NB4 (cell line): ENCODE measurements at regions not wholly inside any gene's neighbourhood (a gene's known extent, or its start where the extent isn't known, plus 50 kb on each side); places are given as distances from the start of the nearest gene placed in this dataset.

Experiments
- DNase-seq: peaks from one replicate; pipeline ENCODE4 v3.0.0; 2010; ENCODE audit warnings: low read depth
- H3K4me3 ChIP-seq: one replicate; pipeline ENCODE4 v1.5.1; 2011; ENCODE audit warnings: mild to moderate bottlenecking, low read depth, low read length, moderate library complexity
- CTCF ChIP-seq: IDR thresholded peaks from one replicate; pipeline ENCODE4 v1.5.1; 2012; ENCODE audit warnings: low read depth, low read length
- MAX ChIP-seq: IDR thresholded peaks from 2 replicates; pipeline ENCODE4 v1.6.1; 2011; ENCODE audit warnings: low read depth, low read length
- MYC ChIP-seq: IDR thresholded peaks from 2 replicates; pipeline ENCODE4 v1.6.1; 2011; ENCODE audit warnings: low read depth, low read length
- POLR2A ChIP-seq: IDR thresholded peaks from 2 replicates; pipeline ENCODE4 v1.6.1; 2011; ENCODE audit warnings: mild to moderate bottlenecking; ENCODE audit not compliant: insufficient read length; ENCODE audit errors: extremely low read depth

DNA sequence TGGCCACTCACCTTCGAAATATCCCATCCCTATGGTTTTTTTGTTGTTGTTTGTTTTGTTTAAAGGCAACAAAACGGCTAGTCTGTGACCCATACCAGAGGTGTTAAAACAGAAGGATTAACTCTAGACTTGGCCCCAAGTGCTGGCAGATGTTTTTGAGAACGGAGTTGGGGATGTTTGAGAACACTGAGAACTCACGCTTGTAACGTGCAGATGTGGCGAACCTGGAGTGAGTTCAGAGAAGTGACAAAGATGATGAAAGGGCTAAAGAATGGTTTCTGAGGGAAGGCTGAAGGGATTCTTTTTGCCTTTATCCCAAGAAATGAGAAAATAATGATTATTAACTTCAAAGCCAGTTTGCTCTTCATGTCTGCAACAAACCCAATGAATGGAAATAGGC, 286.5 kb downstream of the ZNF608 start:
- TF ChIP-seq MAX, result no peak
- no peak for TF ChIP-seq CTCF
- no peak for TF ChIP-seq POLR2A
- no peak for TF ChIP-seq MYC
- no peak for DNase-seq

DNA sequence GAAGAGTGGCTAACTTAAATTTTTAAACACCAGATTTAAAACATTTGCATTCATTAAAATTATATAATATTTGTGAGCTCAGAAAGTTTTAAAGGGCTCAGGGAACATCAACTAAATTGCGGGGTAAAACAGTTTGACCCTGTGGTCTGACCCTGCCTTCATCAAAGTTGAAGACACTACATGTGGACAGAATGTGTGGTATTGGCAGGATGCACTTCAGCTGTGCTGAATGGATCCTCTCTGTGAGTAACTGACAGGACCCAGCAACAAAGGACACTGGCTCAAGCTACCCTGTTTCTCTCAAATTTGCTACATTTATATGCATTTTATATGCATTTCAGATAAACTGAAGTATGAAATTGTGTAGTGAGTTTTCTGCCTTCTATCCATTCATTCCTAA, 288.5 kb downstream of the ZNF608 start:
- TF ChIP-seq CTCF, result no peak
- no peak for TF ChIP-seq MAX
- TF ChIP-seq POLR2A, result no peak
- no peak for TF ChIP-seq MYC
- no peak overlapping the region for H3K4me3 ChIP-seq
- no peak for DNase-seq

More for the DNA sequence above, 286.5 kb downstream of the ZNF608 start:
- H3K4me3 ChIP-seq, result no peak overlapping the region

- TF ChIP-seq MAX (no peak), POLR2A (no peak), MYC (no peak), CTCF (no peak)
- H3K4me3 ChIP-seq, result no peak overlapping the region
- no peak for DNase-seq
These were observed 289.3 kb downstream of the ZNF608 start for GRCh38 chr5:124457101-124457500.

GRCh38 chr5:124456249-124456648, 290.2 kb downstream of the ZNF608 start:
- no peak overlapping the region for H3K4me3 ChIP-seq
- no peak for DNase-seq
- TF ChIP-seq MYC (no peak), POLR2A (no peak), MAX (no peak), CTCF (no peak)

GRCh38 chr5:124454081-124454480, 292.4 kb downstream of the ZNF608 start:
- no peak for DNase-seq
- no peak for TF ChIP-seq MYC
- no peak for TF ChIP-seq POLR2A
- no peak for TF ChIP-seq CTCF
- TF ChIP-seq MAX, result no peak
- no peak overlapping the region for H3K4me3 ChIP-seq

DNA sequence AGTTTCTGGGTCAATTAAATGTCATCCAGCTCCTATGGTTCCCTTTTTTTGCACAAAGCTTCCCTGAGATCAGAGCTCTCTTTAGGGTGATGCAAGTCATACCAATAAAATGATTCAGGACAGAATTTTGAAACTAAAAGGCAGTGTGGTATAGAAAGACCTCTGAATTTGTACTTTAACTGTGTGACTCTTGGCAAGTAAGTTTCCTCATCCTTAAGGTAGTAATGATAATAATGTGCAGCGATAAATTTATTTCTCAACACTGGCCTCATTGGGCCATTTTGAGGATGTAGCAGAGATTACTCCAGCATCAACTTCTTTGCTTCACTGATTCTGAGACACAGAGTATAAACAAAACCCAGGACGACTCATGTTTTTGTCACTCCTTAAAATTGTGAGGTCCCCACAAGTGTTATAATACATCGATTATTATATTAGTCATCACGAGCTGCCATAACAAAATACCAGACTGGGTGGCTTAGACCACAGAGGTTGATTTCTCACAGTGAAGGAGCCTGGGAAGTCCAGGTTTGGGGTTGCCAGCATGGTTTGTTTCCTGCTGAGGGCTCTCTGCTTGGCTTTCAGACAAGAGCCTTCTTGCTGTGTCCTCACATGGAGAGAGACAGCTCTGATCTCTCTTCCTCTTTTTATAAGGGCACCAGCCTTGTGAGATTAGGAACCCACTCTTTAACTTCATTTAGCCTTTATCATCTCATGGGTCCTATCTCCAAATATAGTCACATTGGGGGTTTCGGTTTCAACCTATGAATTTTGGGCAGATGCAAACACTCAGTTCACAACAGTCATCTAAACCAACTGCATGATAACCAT, 293.0 kb downstream of the ZNF608 start:
- DNase-seq, result no peak
- no peak overlapping the region for H3K4me3 ChIP-seq
- TF ChIP-seq MYC (no peak), MAX (no peak), POLR2A (no peak), CTCF (no peak)
